ENCODE measurements at regions not wholly inside any gene's neighbourhood (a gene's known extent, or its start where the extent isn't known, plus 50 kb on each side); places are given as distances from the start of the nearest gene placed in this dataset.

DNA sequence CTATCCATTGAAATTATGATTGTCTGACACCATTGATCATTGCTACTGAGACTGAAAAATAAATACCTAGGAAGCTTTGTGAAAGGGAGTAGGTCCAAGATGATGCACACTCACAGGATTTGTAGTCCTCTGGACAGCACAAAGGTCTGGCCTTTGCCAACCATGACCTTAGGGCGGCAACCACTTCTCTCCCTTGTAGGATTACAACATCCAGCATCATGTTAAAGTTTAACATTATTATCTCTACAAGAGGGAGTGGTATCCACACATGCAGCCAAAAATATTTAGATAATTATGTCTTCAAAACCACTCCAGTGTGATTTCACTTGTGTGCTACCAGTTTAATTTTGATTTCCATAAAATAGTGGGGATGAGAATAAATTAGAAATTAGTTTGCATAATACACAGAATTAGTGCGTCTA is 51.1 kb upstream of the NHSL1 start:
- no peak for DNase-seq
- no peak overlapping the region for H2BK120ac ChIP-seq (ENCODE audit: insufficient read depth, low read length, poor library complexity)
- no peak overlapping the region for H3K4me2 ChIP-seq (ENCODE audit: low read length)
- no peaks in the 10 kb centered on the region for H3K36me3 ChIP-seq (ENCODE audit: control insufficient read depth in 1 of 2, insufficient read depth in 2 of 2, low read length in 2 of 2)
- no peak overlapping the region for H4K91ac ChIP-seq (ENCODE audit: low read depth, low read length)
- H3K18ac ChIP-seq (ENCODE audit: low read length), result no peak overlapping the region
- no peak overlapping the region for H3K27ac ChIP-seq (ENCODE audit: low read depth, low read length)
- H3K23ac ChIP-seq (ENCODE audit: low read length), result no peak overlapping the region
- no CpG with 5 or more reads among the region's 2 CpGs for WGBS (ENCODE audit: extremely low coverage, insufficient coverage, insufficient read length)
- no peaks in the 10 kb centered on the region for H3K27me3 ChIP-seq (ENCODE audit: insufficient read depth, low read length)
- H3K9me3 ChIP-seq (ENCODE audit: insufficient read depth, low read depth, low read length), result no peaks in the 10 kb centered on the region
- H3K79me1 ChIP-seq (ENCODE audit: low read length), result peaks cover 13% of the 10 kb centered on the region
- peaks cover 11% of the 10 kb centered on the region for H3K79me2 ChIP-seq (ENCODE audit: control insufficient read depth, insufficient read depth, low read length, poor library complexity)
- no peak overlapping the region for H3K4me3 ChIP-seq (ENCODE audit: low read depth, low read length)
- H3K4me1 ChIP-seq (ENCODE audit: control insufficient read depth in 1 of 2, insufficient read depth in 2 of 2, low read length in 2 of 2), result peaks cover 16 to 20% of the 10 kb centered on the region in 2 experiments
- H3K14ac ChIP-seq (ENCODE audit: low read length), result no peak overlapping the region
- no peak overlapping the region for H4K8ac ChIP-seq (ENCODE audit: low read depth, low read length)
- no peak overlapping the region for H2AK5ac ChIP-seq (ENCODE audit: low read length)
- no peak overlapping the region for H2AFZ ChIP-seq (ENCODE audit: insufficient read depth, low read length, poor library complexity)
- H2BK12ac ChIP-seq (ENCODE audit: low read length), result no peak overlapping the region
- no peak overlapping the region for H4K12ac ChIP-seq (ENCODE audit: low read depth, low read length)
- H3K4ac ChIP-seq (ENCODE audit: low read depth, low read length), result no peak overlapping the region
- H3K9ac ChIP-seq (ENCODE audit: low read length), result no peak overlapping the region
- H2BK5ac ChIP-seq (ENCODE audit: low read depth, low read length, poor library complexity), result no peak overlapping the region

DNA sequence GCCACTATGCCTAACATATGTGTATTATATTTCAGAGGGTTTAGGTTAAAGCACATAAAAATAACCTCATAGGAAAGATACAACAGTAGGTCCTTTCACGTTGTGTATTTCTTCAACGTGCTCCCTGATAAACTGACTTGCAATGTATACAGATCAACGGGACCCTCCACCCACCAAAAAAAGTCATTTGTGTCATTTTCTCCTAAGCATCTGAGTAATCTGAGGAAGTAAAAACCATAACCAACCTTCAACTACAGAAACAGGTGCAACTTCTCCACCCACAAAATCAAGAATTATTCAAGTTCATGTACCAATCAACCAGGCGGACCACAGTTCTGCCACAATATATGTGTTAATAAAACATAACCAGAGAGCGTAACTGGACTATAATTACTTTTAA is 54.9 kb upstream of the NHSL1 start:
- Histone ChIP-seq H3K4ac (ENCODE audit: low read depth, low read length) (no peak overlapping the region), H2BK5ac (ENCODE audit: low read depth, low read length, poor library complexity) (no peak overlapping the region), H2BK120ac (ENCODE audit: insufficient read depth, low read length, poor library complexity) (no peak overlapping the region), H3K27me3 (ENCODE audit: insufficient read depth, low read length) (no peaks in the 10 kb centered on the region), H2BK12ac (ENCODE audit: low read length) (no peak overlapping the region), H3K14ac (ENCODE audit: low read length) (no peak overlapping the region), H3K4me1 (ENCODE audit: control insufficient read depth in 1 of 2, insufficient read depth in 2 of 2, low read length in 2 of 2) (peaks cover 8 to 13% of the 10 kb centered on the region in 2 experiments), H3K23ac (ENCODE audit: low read length) (no peak overlapping the region), H2AK5ac (ENCODE audit: low read length) (no peak overlapping the region), H2AFZ (ENCODE audit: insufficient read depth, low read length, poor library complexity) (no peak overlapping the region), H3K4me3 (ENCODE audit: low read depth, low read length) (no peak overlapping the region), H3K79me1 (ENCODE audit: low read length) (peaks cover 17% of the 10 kb centered on the region), H3K9ac (ENCODE audit: low read length) (no peak overlapping the region), H3K18ac (ENCODE audit: low read length) (no peak overlapping the region), H3K36me3 (ENCODE audit: control insufficient read depth in 1 of 2, insufficient read depth in 2 of 2, low read length in 2 of 2) (no peaks in the 10 kb centered on the region), H4K12ac (ENCODE audit: low read depth, low read length) (no peak overlapping the region), H4K91ac (ENCODE audit: low read depth, low read length) (no peak overlapping the region), H3K79me2 (ENCODE audit: control insufficient read depth, insufficient read depth, low read length, poor library complexity) (peaks cover 13% of the 10 kb centered on the region), H4K8ac (ENCODE audit: low read depth, low read length) (no peak overlapping the region), H3K9me3 (ENCODE audit: insufficient read depth, low read depth, low read length) (no peaks in the 10 kb centered on the region), H3K4me2 (ENCODE audit: low read length) (no peak overlapping the region), H3K27ac (ENCODE audit: low read depth, low read length) (no peak overlapping the region)
- no peak for DNase-seq
- WGBS (ENCODE audit: extremely low coverage, insufficient coverage, insufficient read length), result no CpG with 5 or more reads among the region's 5 CpGs

DNA sequence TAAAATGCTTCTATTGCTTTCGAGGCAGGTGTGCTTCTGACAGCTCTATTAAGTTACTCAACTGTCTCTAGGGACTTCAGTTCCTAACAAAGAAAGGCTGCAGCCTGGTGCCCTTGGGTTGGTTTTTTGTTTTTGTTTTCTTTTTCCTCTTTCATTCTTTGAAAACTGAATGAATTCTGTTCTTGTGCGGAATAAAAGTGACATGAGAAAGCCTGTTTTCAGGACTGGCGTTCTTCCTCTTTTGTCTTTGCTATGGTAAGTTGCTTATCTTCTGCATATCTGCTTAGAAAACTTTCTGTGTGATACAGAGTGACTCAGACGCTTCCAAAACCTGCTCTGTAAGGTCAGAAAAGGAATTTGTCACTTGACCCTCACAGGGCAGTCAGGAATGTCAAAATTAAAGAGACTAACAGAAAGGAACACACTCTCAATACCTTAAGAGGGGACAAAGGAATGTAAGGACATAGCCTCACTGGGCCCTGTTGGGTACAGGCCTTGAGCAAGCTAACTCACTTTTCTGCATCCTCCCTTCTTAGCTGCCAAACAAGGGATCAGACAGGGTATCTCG is 56.2 kb upstream of the NHSL1 start:
- Histone ChIP-seq H3K4me1 (ENCODE audit: control insufficient read depth in 1 of 2, insufficient read depth in 2 of 2, low read length in 2 of 2) (peaks cover 11 to 18% of the 10 kb centered on the region in 2 experiments), H2AFZ (ENCODE audit: insufficient read depth, low read length, poor library complexity) (no peak overlapping the region), H3K79me2 (ENCODE audit: control insufficient read depth, insufficient read depth, low read length, poor library complexity) (peaks cover 15% of the 10 kb centered on the region), H4K12ac (ENCODE audit: low read depth, low read length) (no peak overlapping the region), H2BK12ac (ENCODE audit: low read length) (peak overlapping the region; percentile 89), H3K36me3 (ENCODE audit: control insufficient read depth in 1 of 2, insufficient read depth in 2 of 2, low read length in 2 of 2) (no peaks in the 10 kb centered on the region), H4K91ac (ENCODE audit: low read depth, low read length) (peak overlapping the region; percentile 77), H3K79me1 (ENCODE audit: low read length) (peaks cover 19% of the 10 kb centered on the region), H2BK5ac (ENCODE audit: low read depth, low read length, poor library complexity) (no peak overlapping the region), H3K27me3 (ENCODE audit: insufficient read depth, low read length) (no peaks in the 10 kb centered on the region), H3K9ac (ENCODE audit: low read length) (no peak overlapping the region), H3K4me3 (ENCODE audit: low read depth, low read length) (no peak overlapping the region), H3K23ac (ENCODE audit: low read length) (no peak overlapping the region), H3K18ac (ENCODE audit: low read length) (no peak overlapping the region), H2AK5ac (ENCODE audit: low read length) (no peak overlapping the region), H4K8ac (ENCODE audit: low read depth, low read length) (no peak overlapping the region), H3K9me3 (ENCODE audit: insufficient read depth, low read depth, low read length) (no peaks in the 10 kb centered on the region), H3K14ac (ENCODE audit: low read length) (no peak overlapping the region), H3K4ac (ENCODE audit: low read depth, low read length) (no peak overlapping the region), H3K27ac (ENCODE audit: low read depth, low read length) (peak overlapping the region; percentile 84), H2BK120ac (ENCODE audit: insufficient read depth, low read length, poor library complexity) (peak overlapping the region; percentile 17), H3K4me2 (ENCODE audit: low read length) (peak overlapping the region; percentile 26)
- DNase-seq, result peak; percentile 30 to 76
- no CpG with 5 or more reads among the region's 5 CpGs for WGBS (ENCODE audit: extremely low coverage, insufficient coverage, insufficient read length)

DNA sequence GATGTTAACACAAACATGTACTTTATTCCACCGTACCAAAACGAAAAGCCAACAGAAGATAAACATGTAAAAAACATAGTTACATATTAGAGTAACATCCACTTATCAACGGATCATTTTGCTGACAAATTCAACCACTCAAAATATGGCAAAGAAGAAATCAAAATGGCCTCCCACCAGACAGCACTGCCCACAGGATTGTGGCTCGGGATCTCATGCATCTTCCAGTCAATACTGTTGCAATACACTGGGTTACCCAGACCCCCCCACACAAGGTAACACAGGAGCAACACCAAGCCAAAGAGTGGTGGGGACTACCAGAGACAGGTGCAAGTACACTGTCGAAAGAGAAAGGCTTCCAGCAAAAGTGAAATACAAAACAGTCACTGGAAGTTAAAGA is 57.9 kb upstream of the NHSL1 start:
- no peak overlapping the region for H3K9ac ChIP-seq (ENCODE audit: low read length)

More for the DNA sequence above, 57.9 kb upstream of the NHSL1 start:
- Histone ChIP-seq H3K14ac (ENCODE audit: low read length) (no peak overlapping the region), H4K12ac (ENCODE audit: low read depth, low read length) (no peak overlapping the region), H4K91ac (ENCODE audit: low read depth, low read length) (peak overlapping the region; percentile 66), H2BK5ac (ENCODE audit: low read depth, low read length, poor library complexity) (no peak overlapping the region), H3K4me2 (ENCODE audit: low read length) (no peak overlapping the region), H3K79me2 (ENCODE audit: control insufficient read depth, insufficient read depth, low read length, poor library complexity) (peaks cover 13% of the 10 kb centered on the region), H2BK120ac (ENCODE audit: insufficient read depth, low read length, poor library complexity) (no peak overlapping the region), H3K4me3 (ENCODE audit: low read depth, low read length) (no peak overlapping the region), H3K23ac (ENCODE audit: low read length) (no peak overlapping the region), H3K9me3 (ENCODE audit: insufficient read depth, low read depth, low read length) (no peaks in the 10 kb centered on the region), H2AFZ (ENCODE audit: insufficient read depth, low read length, poor library complexity) (no peak overlapping the region), H2AK5ac (ENCODE audit: low read length) (peak overlapping the region; percentile 76), H3K27me3 (ENCODE audit: insufficient read depth, low read length) (no peaks in the 10 kb centered on the region), H4K8ac (ENCODE audit: low read depth, low read length) (no peak overlapping the region), H3K36me3 (ENCODE audit: control insufficient read depth in 1 of 2, insufficient read depth in 2 of 2, low read length in 2 of 2) (no peaks in the 10 kb centered on the region), H3K4ac (ENCODE audit: low read depth, low read length) (peak overlapping the region; percentile 5), H3K4me1 (ENCODE audit: control insufficient read depth in 1 of 2, insufficient read depth in 2 of 2, low read length in 2 of 2) (peaks cover 17 to 23% of the 10 kb centered on the region in 2 experiments), H3K18ac (ENCODE audit: low read length) (no peak overlapping the region), H2BK12ac (ENCODE audit: low read length) (peak overlapping the region; percentile 82), H3K79me1 (ENCODE audit: low read length) (peaks cover 23% of the 10 kb centered on the region), H3K27ac (ENCODE audit: low read depth, low read length) (no peak overlapping the region)
- no peak for DNase-seq
- WGBS (ENCODE audit: extremely low coverage, insufficient coverage, insufficient read length), result no CpG with 5 or more reads among the region's 5 CpGs
